ENCODE measurements at regions not wholly inside any gene's neighbourhood (a gene's known extent, or its start where the extent isn't known, plus 50 kb on each side); places are given as distances from the start of the nearest gene placed in this dataset.
A peak's percentile ranks its signal among the peaks of the same experiment; 100 is the strongest.
"Not testable (repeated sequence)": the region's sequence is repeated elsewhere in the genome, so short reads cannot be mapped to it uniquely, and the experiment has no call there.

GRCh38 chr2:43146083-43146482 lies 80.3 kb downstream of the ZFP36L2 start:
- DNase-seq: no peak

- DNase-seq: no peak
These were observed 82.1 kb downstream of the ZFP36L2 start for GRCh38 chr2:43144263-43144662.

- DNase-seq: no peak
These were observed 82.7 kb downstream of the ZFP36L2 start for GRCh38 chr2:43143756-43144155.

- peak; percentile 70 for DNase-seq
These were observed 83.4 kb downstream of the ZFP36L2 start for GRCh38 chr2:43142921-43143438.

GRCh38 chr2:43141636-43142151 lies 84.7 kb downstream of the ZFP36L2 start:
- DNase-seq: not testable (repeated sequence)

- no peak for DNase-seq
These were observed 86.3 kb downstream of the ZFP36L2 start for GRCh38 chr2:43139996-43140621.

GRCh38 chr2:43139501-43139900 lies 86.9 kb downstream of the ZFP36L2 start:
- no peak for DNase-seq

- DNase-seq: no peak
These were observed 88.0 kb downstream of the ZFP36L2 start for GRCh38 chr2:43138441-43138840.

- peak; percentile 84 for DNase-seq
These were observed 89.5 kb downstream of the ZFP36L2 start for GRCh38 chr2:43136876-43137275.

GRCh38 chr2:43136011-43136799 lies 90.2 kb downstream of the ZFP36L2 start:
- no peak for DNase-seq

- no peak for DNase-seq
These were observed 90.8 kb downstream of the ZFP36L2 start for GRCh38 chr2:43135583-43135982.

- DNase-seq: no peak
These were observed 91.9 kb downstream of the ZFP36L2 start for GRCh38 chr2:43134571-43134889.

GRCh38 chr2:43133708-43134570 lies 92.5 kb downstream of the ZFP36L2 start:
- peak; percentile 83 for DNase-seq

- no peak for DNase-seq
These were observed 93.1 kb downstream of the ZFP36L2 start for GRCh38 chr2:43133336-43133707.

GRCh38 chr2:43132683-43133301 lies 93.6 kb downstream of the ZFP36L2 start:
- peak; percentile 51 for DNase-seq

GRCh38 chr2:43131890-43132682 lies 94.3 kb downstream of the ZFP36L2 start:
- no peak for DNase-seq

- DNase-seq: peak; percentile 84
These were observed 95.1 kb downstream of the ZFP36L2 start for GRCh38 chr2:43131051-43131889.

GRCh38 chr2:43130548-43130875 lies 95.9 kb downstream of the ZFP36L2 start:
- DNase-seq: no peak

GRCh38 chr2:43129676-43130547 lies 96.5 kb downstream of the ZFP36L2 start:
- DNase-seq: peak; percentile 59

GRCh38 chr2:43128559-43128955 lies 97.8 kb downstream of the ZFP36L2 start:
- DNase-seq: no peak
